Islet of Langerhans (tissue), 1 donor: ENCODE measurements at regions not wholly inside any gene's neighbourhood (a gene's known extent, or its start where the extent isn't known, plus 50 kb on each side); places are given as distances from the start of the nearest gene placed in this dataset.

Experiments
- FAIRE-seq: peaks from one replicate; lab custom pipeline; 2011; peaks lifted over from hg19 to GRCh38; lab: Jason Lieb, UNC

- no peak for FAIRE-seq
Observed at GRCh38 chr14:97212399-97212798, 415.2 kb downstream of the VRK1 start.

GRCh38 chr14:97213720-97214119, 416.5 kb downstream of the VRK1 start:
- FAIRE-seq, result no peak

- no peak for FAIRE-seq
Observed at GRCh38 chr14:97215263-97215969, 418.2 kb downstream of the VRK1 start.

GRCh38 chr14:97217111-97217885, 420.1 kb downstream of the VRK1 start:
- FAIRE-seq, result no peak

- no peak for FAIRE-seq
Observed at GRCh38 chr14:97218274-97218673, 421.1 kb downstream of the VRK1 start.

- no peak for FAIRE-seq
Observed at GRCh38 chr14:97218691-97219430, 421.7 kb downstream of the VRK1 start.

- no peak for FAIRE-seq
Observed at GRCh38 chr14:97219431-97220017, 422.3 kb downstream of the VRK1 start.

- no peak for FAIRE-seq
Observed at GRCh38 chr14:97221572-97222285, 424.5 kb downstream of the VRK1 start.

- FAIRE-seq, result no peak
Observed at GRCh38 chr14:97224016-97224415, 426.8 kb downstream of the VRK1 start.

GRCh38 chr14:97230051-97230450, 432.9 kb downstream of the VRK1 start:
- FAIRE-seq, result no peak

GRCh38 chr14:97233319-97233985, 436.3 kb downstream of the VRK1 start:
- no peak for FAIRE-seq

- FAIRE-seq, result no peak
Observed at GRCh38 chr14:97246648-97247047, 449.5 kb downstream of the VRK1 start.

GRCh38 chr14:97248973-97249372, 451.8 kb downstream of the VRK1 start:
- FAIRE-seq, result no peak

- FAIRE-seq, result no peak
Observed at GRCh38 chr14:97250931-97251330, 453.7 kb downstream of the VRK1 start.

- no peak for FAIRE-seq
Observed at GRCh38 chr14:97251491-97252155, 454.4 kb downstream of the VRK1 start.

- no peak for FAIRE-seq
Observed at GRCh38 chr14:97253756-97254155, 456.6 kb downstream of the VRK1 start.

GRCh38 chr14:97262336-97262735, 465.2 kb downstream of the VRK1 start:
- no peak for FAIRE-seq

GRCh38 chr14:97264516-97265230, 467.5 kb downstream of the VRK1 start:
- FAIRE-seq, result no peak

GRCh38 chr14:97266653-97267052, 469.5 kb downstream of the VRK1 start:
- no peak for FAIRE-seq

- FAIRE-seq, result no peak
Observed at GRCh38 chr14:97267509-97267908, 470.3 kb downstream of the VRK1 start.
